ENCODE measurements at regions not wholly inside any gene's neighbourhood (a gene's known extent, or its start where the extent isn't known, plus 50 kb on each side); places are given as distances from the start of the nearest gene placed in this dataset.

- no peak overlapping the region for H3K27ac ChIP-seq
- H3K9me3 ChIP-seq, result no peaks in the 10 kb centered on the region
- DNase-seq (ENCODE audit: low spot score in 2 of 2), result no peak
- no peaks in the 10 kb centered on the region for H3K36me3 ChIP-seq
- H3K4me1 ChIP-seq, result no peaks in the 10 kb centered on the region
- TF ChIP-seq POLR2A (IDR thresholded peaks at IDR 0.05), result no peak
- no peak for TF ChIP-seq EP300 (IDR thresholded peaks at IDR 0.05)
- H3K27me3 ChIP-seq, result no peaks in the 10 kb centered on the region
- no peak overlapping the region for H3K4me3 ChIP-seq
These were observed 376.3 kb downstream of the PDCD6IP start for GRCh38 chr3:34174740-34175139.

GRCh38 chr3:34175636-34176176 lies 377.3 kb downstream of the PDCD6IP start:
- Histone ChIP-seq H3K27ac (no peak overlapping the region), H3K9me3 (no peaks in the 10 kb centered on the region), H3K4me1 (no peaks in the 10 kb centered on the region), H3K4me3 (no peak overlapping the region), H3K27me3 (no peaks in the 10 kb centered on the region), H3K36me3 (no peaks in the 10 kb centered on the region)
- WGBS, 2 donors, result 79 to 85% methylated on average over 2 of the region's 2 CpGs
- TF ChIP-seq, protein P1, sequence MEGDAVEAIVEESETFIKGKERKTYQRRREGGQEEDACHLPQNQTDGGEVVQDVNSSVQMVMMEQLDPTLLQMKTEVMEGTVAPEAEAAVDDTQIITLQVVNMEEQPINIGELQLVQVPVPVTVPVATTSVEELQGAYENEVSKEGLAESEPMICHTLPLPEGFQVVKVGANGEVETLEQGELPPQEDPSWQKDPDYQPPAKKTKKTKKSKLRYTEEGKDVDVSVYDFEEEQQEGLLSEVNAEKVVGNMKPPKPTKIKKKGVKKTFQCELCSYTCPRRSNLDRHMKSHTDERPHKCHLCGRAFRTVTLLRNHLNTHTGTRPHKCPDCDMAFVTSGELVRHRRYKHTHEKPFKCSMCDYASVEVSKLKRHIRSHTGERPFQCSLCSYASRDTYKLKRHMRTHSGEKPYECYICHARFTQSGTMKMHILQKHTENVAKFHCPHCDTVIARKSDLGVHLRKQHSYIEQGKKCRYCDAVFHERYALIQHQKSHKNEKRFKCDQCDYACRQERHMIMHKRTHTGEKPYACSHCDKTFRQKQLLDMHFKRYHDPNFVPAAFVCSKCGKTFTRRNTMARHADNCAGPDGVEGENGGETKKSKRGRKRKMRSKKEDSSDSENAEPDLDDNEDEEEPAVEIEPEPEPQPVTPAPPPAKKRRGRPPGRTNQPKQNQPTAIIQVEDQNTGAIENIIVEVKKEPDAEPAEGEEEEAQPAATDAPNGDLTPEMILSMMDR (IDR thresholded peaks at IDR 0.05), result no peak
- TF ChIP-seq EP300 (IDR thresholded peaks at IDR 0.05) (no peak), POLR2A (IDR thresholded peaks at IDR 0.05) (no peak)
- DNase-seq (ENCODE audit: low spot score in 2 of 2), result no peak

DNA sequence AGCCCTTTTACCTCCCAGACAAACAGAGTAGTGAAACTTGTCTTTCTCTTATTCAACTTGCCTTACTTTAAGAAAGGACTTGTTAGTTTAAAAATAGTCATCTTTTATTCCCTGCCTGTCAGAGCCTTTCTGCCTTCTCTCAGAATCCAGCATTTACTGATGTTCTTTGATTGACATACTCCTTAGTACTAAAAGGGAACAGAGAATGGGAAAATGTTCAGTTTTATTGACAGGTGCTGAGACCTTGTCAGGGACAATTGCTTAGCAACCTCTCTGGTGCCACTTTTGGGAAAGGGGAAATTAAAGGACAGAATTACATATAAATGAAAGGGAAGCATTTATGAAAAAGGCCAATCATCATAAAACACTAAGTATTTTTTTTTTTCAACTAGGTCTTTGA lies 378.3 kb downstream of the PDCD6IP start:
- TF ChIP-seq EP300 (IDR thresholded peaks at IDR 0.05) (no peak), POLR2A (IDR thresholded peaks at IDR 0.05) (no peak)
- TF ChIP-seq, protein P1 (IDR thresholded peaks at IDR 0.05), result no peak
- Histone ChIP-seq H3K4me1 (no peaks in the 10 kb centered on the region), H3K27ac (no peak overlapping the region), H3K36me3 (no peaks in the 10 kb centered on the region), H3K9me3 (no peaks in the 10 kb centered on the region), H3K27me3 (no peaks in the 10 kb centered on the region), H3K4me3 (no peak overlapping the region)
- no peak for DNase-seq (ENCODE audit: low spot score in 2 of 2)

DNA sequence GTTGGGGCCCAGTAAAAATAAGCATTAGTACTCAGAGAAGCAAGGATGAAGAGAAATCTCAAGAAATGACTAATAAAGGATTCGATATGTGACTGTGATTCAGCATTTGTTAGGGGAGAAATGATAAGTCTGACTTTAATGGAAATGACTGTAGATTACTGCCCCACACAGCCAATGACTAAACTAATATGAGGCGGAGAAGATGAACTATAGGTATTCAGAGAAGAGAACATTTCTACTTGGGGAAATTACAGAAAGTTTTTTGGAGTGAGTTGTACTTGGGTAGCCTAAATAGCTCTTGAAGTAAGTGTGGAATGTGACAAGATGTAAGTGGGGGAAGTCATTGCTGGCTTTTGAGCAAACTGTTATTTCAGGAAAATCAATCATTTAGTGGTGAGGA lies 380.0 kb downstream of the PDCD6IP start:
- 90 to 92% methylated on average over 2 of the region's 2 CpGs for WGBS, 2 donors
- Histone ChIP-seq H3K9me3 (no peaks in the 10 kb centered on the region), H3K27me3 (no peaks in the 10 kb centered on the region), H3K36me3 (no peaks in the 10 kb centered on the region), H3K4me3 (no peak overlapping the region), H3K27ac (no peak overlapping the region), H3K4me1 (no peaks in the 10 kb centered on the region)
- TF ChIP-seq EP300 (IDR thresholded peaks at IDR 0.05), result no peak
- TF ChIP-seq, protein P1 (IDR thresholded peaks at IDR 0.05), result no peak
- TF ChIP-seq POLR2A (IDR thresholded peaks at IDR 0.05), result no peak
- DNase-seq (ENCODE audit: low spot score in 2 of 2), result no peak

DNA sequence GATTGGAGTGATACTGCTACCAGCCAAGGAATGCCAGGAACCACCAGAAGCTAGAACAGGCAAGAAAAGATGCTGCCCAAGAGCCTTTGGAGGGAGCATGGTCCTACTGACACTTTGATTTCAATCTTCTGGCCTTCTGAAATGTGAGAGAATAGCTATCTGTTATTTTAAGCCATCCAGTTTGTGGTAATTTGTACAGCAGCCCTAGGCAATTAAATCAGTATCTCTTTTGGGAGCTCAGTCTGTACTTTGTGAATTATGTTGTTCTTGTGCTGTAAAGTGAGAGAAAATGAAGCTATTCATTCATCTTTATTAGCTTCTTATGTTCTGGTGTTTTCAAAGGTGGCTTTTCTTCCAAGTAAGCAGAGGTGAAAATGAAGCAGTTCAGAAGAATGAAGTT lies 381.3 kb downstream of the PDCD6IP start:
- H3K9me3 ChIP-seq, result no peaks in the 10 kb centered on the region
- no peak overlapping the region for H3K27ac ChIP-seq
- H3K4me3 ChIP-seq, result no peak overlapping the region
- H3K36me3 ChIP-seq, result no peaks in the 10 kb centered on the region
- H3K27me3 ChIP-seq, result no peaks in the 10 kb centered on the region
- H3K4me1 ChIP-seq, result no peaks in the 10 kb centered on the region
- no peak for DNase-seq (ENCODE audit: low spot score in 2 of 2)
- TF ChIP-seq POLR2A (IDR thresholded peaks at IDR 0.05) (no peak), EP300 (IDR thresholded peaks at IDR 0.05) (no peak)
- TF ChIP-seq, protein P1 (IDR thresholded peaks at IDR 0.05), result no peak

DNA sequence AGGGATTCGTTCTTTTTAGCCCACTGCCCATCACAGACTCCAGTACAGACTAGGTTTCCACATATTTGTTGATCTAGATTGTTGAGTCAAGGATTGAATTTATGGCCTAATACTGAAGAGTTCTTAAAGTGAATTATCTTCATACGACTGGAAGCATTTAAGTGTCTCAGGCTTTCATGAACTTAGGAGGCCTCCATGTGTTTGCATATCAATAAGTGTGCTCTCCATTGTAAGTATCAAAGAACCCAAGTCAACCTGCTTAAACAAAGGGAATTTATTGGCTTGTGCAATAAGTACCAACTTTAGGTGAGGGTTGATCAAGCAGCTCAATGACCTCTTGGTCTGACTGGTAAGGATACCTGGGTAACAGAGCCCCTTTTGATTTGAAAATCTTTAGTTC lies 382.1 kb downstream of the PDCD6IP start:
- WGBS, 2 donors, result 87 to 89% methylated on average over 2 of the region's 2 CpGs
- TF ChIP-seq, protein P1 (IDR thresholded peaks at IDR 0.05), result no peak
- TF ChIP-seq EP300 (IDR thresholded peaks at IDR 0.05) (no peak), POLR2A (IDR thresholded peaks at IDR 0.05) (no peak)

More for the DNA sequence above, 382.1 kb downstream of the PDCD6IP start:
- Histone ChIP-seq H3K4me3 (no peak overlapping the region), H3K36me3 (no peaks in the 10 kb centered on the region), H3K27me3 (no peaks in the 10 kb centered on the region), H3K9me3 (no peaks in the 10 kb centered on the region), H3K27ac (no peak overlapping the region), H3K4me1 (no peaks in the 10 kb centered on the region)
- DNase-seq (ENCODE audit: low spot score in 2 of 2), result no peak

All from tibial nerve (tissue), 4 donors.